Stimulated activated naive CD8-positive, alpha-beta T cell treated with anti-CD3 and anti-CD28 coated beads, Interleukin-15, Interleukin-2, amounts not matched to agents 100 ng/mL and 50 ng/mL, for 24 hours (primary cell): ENCODE measurements at regions not wholly inside any gene's neighbourhood (a gene's known extent, or its start where the extent isn't known, plus 50 kb on each side); places are given as distances from the start of the nearest gene placed in this dataset.

ENCODE experiments used
- H3K27ac Mint-ChIP-seq: one replicate; pipeline ENCODE4 v1.8.0; 2021; ENCODE audit warnings: mild to moderate bottlenecking, mixed read lengths
- H3K27me3 Mint-ChIP-seq: one replicate; pipeline ENCODE4 v1.8.0; 2021; ENCODE audit warnings: mixed read lengths
- H3K36me3 Mint-ChIP-seq: one replicate; pipeline ENCODE4 v1.8.0; 2021; ENCODE audit warnings: low read depth, mixed read lengths
- H3K4me1 Mint-ChIP-seq: one replicate; pipeline ENCODE4 v1.8.0; 2021; ENCODE audit warnings: low read depth, mixed read lengths
- H3K4me3 Mint-ChIP-seq: one replicate; pipeline ENCODE4 v1.8.0; 2021; ENCODE audit warnings: mild to moderate bottlenecking, mixed read lengths
- H3K9me3 Mint-ChIP-seq: one replicate; pipeline ENCODE4 v1.8.0; 2021; ENCODE audit warnings: mixed read lengths

GRCh38 chr13:26837102-26837501 lies 76.5 kb upstream of the GPR12 start:
- H3K27me3 Mint-ChIP-seq = peaks cover 22% of the 10 kb centered on the region
- no peak overlapping the region for H3K4me3 Mint-ChIP-seq
- no peaks in the 10 kb centered on the region for H3K36me3 Mint-ChIP-seq
- no peak overlapping the region for H3K27ac Mint-ChIP-seq
- H3K9me3 Mint-ChIP-seq = no peaks in the 10 kb centered on the region
- no peaks in the 10 kb centered on the region for H3K4me1 Mint-ChIP-seq

GRCh38 chr13:26836626-26837025 lies 76.0 kb upstream of the GPR12 start:
- H3K9me3 Mint-ChIP-seq = no peaks in the 10 kb centered on the region
- peaks cover 26% of the 10 kb centered on the region for H3K27me3 Mint-ChIP-seq
- no peak overlapping the region for H3K4me3 Mint-ChIP-seq

GRCh38 chr13:26834646-26835045 lies 74.1 kb upstream of the GPR12 start:
- Mint-ChIP-seq H3K27me3 (peaks cover 23% of the 10 kb centered on the region), H3K4me1 (no peaks in the 10 kb centered on the region), H3K27ac (no peak overlapping the region), H3K4me3 (no peak overlapping the region), H3K9me3 (no peaks in the 10 kb centered on the region), H3K36me3 (no peaks in the 10 kb centered on the region)

More at GRCh38 chr13:26836626-26837025, 76.0 kb upstream of the GPR12 start:
- Mint-ChIP-seq H3K27ac (no peak overlapping the region), H3K36me3 (no peaks in the 10 kb centered on the region), H3K4me1 (no peaks in the 10 kb centered on the region)

- peaks cover 24% of the 10 kb centered on the region for H3K27me3 Mint-ChIP-seq
- no peaks in the 10 kb centered on the region for H3K9me3 Mint-ChIP-seq
- H3K4me3 Mint-ChIP-seq = no peak overlapping the region
- no peak overlapping the region for H3K27ac Mint-ChIP-seq
- no peaks in the 10 kb centered on the region for H3K36me3 Mint-ChIP-seq
- no peaks in the 10 kb centered on the region for H3K4me1 Mint-ChIP-seq
These were observed 70.8 kb upstream of the GPR12 start for GRCh38 chr13:26831336-26831908.

GRCh38 chr13:26829716-26830115 lies 69.1 kb upstream of the GPR12 start:
- no peak overlapping the region for H3K27ac Mint-ChIP-seq
- no peaks in the 10 kb centered on the region for H3K36me3 Mint-ChIP-seq
- no peaks in the 10 kb centered on the region for H3K4me1 Mint-ChIP-seq
- H3K9me3 Mint-ChIP-seq = no peaks in the 10 kb centered on the region
- H3K4me3 Mint-ChIP-seq = no peak overlapping the region
- H3K27me3 Mint-ChIP-seq = peaks cover 18% of the 10 kb centered on the region

- H3K27me3 Mint-ChIP-seq = peaks cover 12% of the 10 kb centered on the region
- no peaks in the 10 kb centered on the region for H3K9me3 Mint-ChIP-seq
- H3K27ac Mint-ChIP-seq = no peak overlapping the region
- no peaks in the 10 kb centered on the region for H3K36me3 Mint-ChIP-seq
- H3K4me1 Mint-ChIP-seq = peaks cover 6% of the 10 kb centered on the region
- no peak overlapping the region for H3K4me3 Mint-ChIP-seq
These were observed 64.0 kb upstream of the GPR12 start for GRCh38 chr13:26824581-26824980.

GRCh38 chr13:26822146-26822545 lies 61.6 kb upstream of the GPR12 start:
- H3K4me3 Mint-ChIP-seq = no peak overlapping the region
- no peaks in the 10 kb centered on the region for H3K36me3 Mint-ChIP-seq
- H3K9me3 Mint-ChIP-seq = no peaks in the 10 kb centered on the region
- H3K27ac Mint-ChIP-seq = no peak overlapping the region
- H3K4me1 Mint-ChIP-seq = peaks cover 6% of the 10 kb centered on the region
- H3K27me3 Mint-ChIP-seq = peaks cover 8% of the 10 kb centered on the region

- Mint-ChIP-seq H3K27ac (no peak overlapping the region), H3K36me3 (no peaks in the 10 kb centered on the region)
These were observed 61.1 kb upstream of the GPR12 start for GRCh38 chr13:26821672-26822071.

GRCh38 chr13:26820871-26821270 lies 60.3 kb upstream of the GPR12 start:
- no peaks in the 10 kb centered on the region for H3K9me3 Mint-ChIP-seq
- no peak overlapping the region for H3K27ac Mint-ChIP-seq
- H3K27me3 Mint-ChIP-seq = peaks cover 3% of the 10 kb centered on the region
- H3K4me3 Mint-ChIP-seq = no peak overlapping the region
- H3K4me1 Mint-ChIP-seq = peaks cover 6% of the 10 kb centered on the region
- no peaks in the 10 kb centered on the region for H3K36me3 Mint-ChIP-seq

More at GRCh38 chr13:26821672-26822071, 61.1 kb upstream of the GPR12 start:
- Mint-ChIP-seq H3K4me3 (no peak overlapping the region), H3K4me1 (peaks cover 6% of the 10 kb centered on the region), H3K9me3 (no peaks in the 10 kb centered on the region), H3K27me3 (peaks cover 4% of the 10 kb centered on the region)

GRCh38 chr13:26819046-26819445 lies 58.5 kb upstream of the GPR12 start:
- H3K4me3 Mint-ChIP-seq = no peak overlapping the region
- no peaks in the 10 kb centered on the region for H3K36me3 Mint-ChIP-seq
- H3K9me3 Mint-ChIP-seq = no peaks in the 10 kb centered on the region
- H3K27ac Mint-ChIP-seq = no peak overlapping the region
- peaks cover 6% of the 10 kb centered on the region for H3K4me1 Mint-ChIP-seq
- H3K27me3 Mint-ChIP-seq = peaks cover 3% of the 10 kb centered on the region

- H3K4me1 Mint-ChIP-seq = peaks cover under 1% of the 10 kb centered on the region
These were observed 56.3 kb upstream of the GPR12 start for GRCh38 chr13:26816881-26817280.

GRCh38 chr13:26813980-26814348 lies 53.4 kb upstream of the GPR12 start:
- Mint-ChIP-seq H3K27me3 (peaks cover 28% of the 10 kb centered on the region), H3K4me1 (no peaks in the 10 kb centered on the region), H3K9me3 (no peaks in the 10 kb centered on the region), H3K36me3 (no peaks in the 10 kb centered on the region), H3K27ac (no peak overlapping the region), H3K4me3 (no peak overlapping the region)

More at GRCh38 chr13:26816881-26817280, 56.3 kb upstream of the GPR12 start:
- Mint-ChIP-seq H3K27ac (no peak overlapping the region), H3K4me3 (no peak overlapping the region), H3K9me3 (no peaks in the 10 kb centered on the region), H3K36me3 (no peaks in the 10 kb centered on the region), H3K27me3 (peaks cover 7% of the 10 kb centered on the region)

GRCh38 chr13:26813321-26813979 lies 52.9 kb upstream of the GPR12 start:
- Mint-ChIP-seq H3K27me3 (peaks cover 31% of the 10 kb centered on the region), H3K4me1 (no peaks in the 10 kb centered on the region), H3K4me3 (no peak overlapping the region), H3K9me3 (no peaks in the 10 kb centered on the region), H3K36me3 (no peaks in the 10 kb centered on the region), H3K27ac (no peak overlapping the region)

GRCh38 chr13:26811581-26811980 lies 51.0 kb upstream of the GPR12 start:
- Mint-ChIP-seq H3K4me3 (no peak overlapping the region), H3K27ac (no peak overlapping the region), H3K27me3 (peaks cover 31% of the 10 kb centered on the region)

More at GRCh38 chr13:26811581-26811980, 51.0 kb upstream of the GPR12 start:
- no peaks in the 10 kb centered on the region for H3K36me3 Mint-ChIP-seq
- H3K9me3 Mint-ChIP-seq = no peaks in the 10 kb centered on the region
- H3K4me1 Mint-ChIP-seq = no peaks in the 10 kb centered on the region
